NCI-H446 treated with DMSO at 0.1 percent for 48 hours (cell line): ENCODE measurements at regions not wholly inside any gene's neighbourhood (a gene's known extent, or its start where the extent isn't known, plus 50 kb on each side); places are given as distances from the start of the nearest gene placed in this dataset.
"Not testable (repeated sequence)": the region's sequence is repeated elsewhere in the genome, so short reads cannot be mapped to it uniquely, and the experiment has no call there.

ENCODE experiments used
- DNase-seq: peaks from one replicate; lab custom pipeline; 2025; lab: John Stamatoyannopoulos, UW

DNA sequence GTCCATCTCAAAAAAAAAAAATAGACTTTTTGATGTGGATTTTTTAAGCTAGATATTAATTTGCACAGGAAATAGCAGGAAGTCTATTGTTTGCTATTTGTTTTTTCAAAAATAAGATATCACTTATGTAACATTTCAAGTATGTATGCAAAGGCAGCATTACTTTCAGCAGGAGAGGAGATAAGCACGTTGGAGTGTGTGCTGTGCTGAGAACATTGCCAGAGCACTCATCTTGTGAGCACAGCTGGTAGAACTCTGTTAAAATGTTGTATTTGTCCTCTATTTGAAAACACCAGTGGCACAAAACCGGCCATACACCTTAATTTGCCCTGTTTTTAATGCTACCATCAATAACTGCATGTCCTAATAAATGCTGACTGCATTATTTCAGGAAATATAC, 1061.9 kb upstream of the CDH18 start:
- DNase-seq, result no peak

DNA sequence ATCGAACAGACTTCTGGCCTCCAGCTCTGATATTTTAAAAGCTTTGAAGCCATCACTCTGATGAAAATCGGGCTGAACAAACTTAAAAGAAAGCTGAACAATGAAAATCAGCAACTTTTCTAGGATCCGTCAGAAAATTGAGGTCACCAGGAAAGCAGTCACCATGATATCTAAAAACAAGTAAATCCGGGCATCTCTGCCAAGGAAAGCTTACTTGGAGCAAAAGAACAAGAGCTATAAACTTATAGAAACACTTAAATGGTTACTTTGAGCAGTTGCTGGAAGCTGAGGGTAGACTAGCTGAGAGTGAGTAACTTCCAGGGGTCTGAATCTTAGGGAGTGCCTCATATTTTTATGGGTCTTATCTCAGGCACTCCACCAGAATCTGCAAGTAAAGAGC, 1043.0 kb upstream of the CDH18 start:
- no peak for DNase-seq

DNA sequence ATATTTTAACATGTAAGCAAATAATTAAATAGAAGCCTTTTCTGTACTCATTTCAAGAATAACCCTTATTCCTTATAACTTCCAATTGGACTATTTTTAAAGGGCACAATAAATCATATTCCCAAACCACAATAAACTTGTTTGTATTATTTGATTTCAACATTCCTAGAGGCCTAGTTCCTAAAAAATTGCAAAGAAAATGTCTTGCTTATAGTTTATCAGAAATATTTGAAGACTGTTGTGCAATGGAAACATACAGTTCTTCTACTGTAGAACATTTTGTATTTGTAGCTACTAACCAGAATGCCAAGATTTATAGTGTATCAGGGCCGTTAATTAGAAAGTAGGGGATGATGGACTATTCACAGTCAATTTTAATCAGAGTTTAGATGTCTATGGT, 1037.0 kb upstream of the CDH18 start:
- no peak for DNase-seq

DNA sequence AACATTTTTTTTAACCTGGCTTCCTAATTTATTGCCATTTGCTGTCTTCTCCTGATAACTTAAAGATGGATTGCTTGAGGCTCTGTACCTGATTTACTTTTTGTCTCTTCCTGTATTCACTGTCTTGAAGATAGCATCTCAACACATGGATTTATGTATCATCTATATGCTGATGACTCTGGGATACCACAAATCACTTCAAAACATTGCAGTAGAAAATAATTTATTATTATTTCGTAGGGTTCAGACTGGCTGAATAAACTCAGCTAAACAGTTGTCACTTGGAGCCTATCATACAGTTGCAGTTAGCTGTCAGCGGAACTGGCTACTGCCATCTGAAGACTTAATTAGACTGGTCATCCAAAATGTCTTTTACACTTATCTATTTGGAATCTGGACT, 1025.2 kb upstream of the CDH18 start:
- DNase-seq, result no peak

DNA sequence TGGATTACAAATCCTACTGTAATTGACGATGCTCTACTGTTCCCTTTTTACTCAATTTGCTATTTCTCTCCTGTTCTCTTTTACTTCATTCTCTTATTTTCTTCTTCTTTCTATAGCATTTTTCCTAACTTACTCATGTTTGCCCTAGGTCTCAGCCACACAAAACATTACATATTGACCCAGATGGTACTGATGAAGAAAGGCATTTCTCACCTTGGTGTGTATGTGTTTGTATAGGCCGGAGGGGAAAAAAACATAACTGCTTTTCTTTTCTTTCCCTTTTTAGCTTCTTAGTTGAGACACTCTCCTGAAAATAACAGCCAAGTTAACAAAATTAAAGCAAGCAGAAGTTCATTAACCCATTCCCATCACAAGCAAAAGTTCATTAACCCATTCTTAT, 1019.8 kb upstream of the CDH18 start:
- DNase-seq, result no peak

DNA sequence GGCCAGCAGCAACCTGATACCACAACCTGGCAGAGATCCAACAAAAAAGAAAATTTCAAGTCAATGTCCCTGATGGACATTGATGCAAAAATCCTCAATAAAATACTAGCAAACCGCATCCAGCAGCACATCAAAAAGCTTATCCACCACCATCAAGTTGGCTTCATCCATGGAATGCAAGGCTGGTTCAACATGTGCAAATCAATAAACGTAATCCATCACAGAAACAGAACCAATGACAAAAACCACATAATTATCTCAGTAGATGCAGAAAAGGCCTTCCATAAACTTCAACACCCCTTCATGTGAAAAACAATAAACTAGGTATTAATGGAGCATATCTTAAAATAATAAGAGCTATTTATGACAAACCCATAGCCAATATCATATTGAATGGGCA, 1000.9 kb upstream of the CDH18 start:
- not testable (repeated sequence) for DNase-seq

DNA sequence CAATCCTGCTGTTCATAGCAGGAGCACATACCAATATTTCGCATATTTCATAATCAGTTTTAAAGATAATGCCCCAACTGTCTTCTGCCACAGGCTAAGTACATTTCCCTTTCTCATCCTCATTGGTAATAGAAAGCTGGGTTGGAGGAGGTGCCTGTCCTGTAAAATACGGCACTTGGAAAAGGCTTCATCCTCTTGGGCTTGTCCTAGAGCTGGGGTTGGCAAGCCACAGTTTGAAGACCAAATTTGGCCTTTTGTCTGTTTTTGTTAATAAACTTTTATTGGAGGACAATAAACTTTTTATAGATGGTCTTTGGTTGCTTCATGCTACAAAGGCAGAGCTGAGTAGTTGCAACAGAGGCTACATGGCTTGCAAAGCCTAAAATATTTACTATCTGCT, 997.8 kb upstream of the CDH18 start:
- no peak for DNase-seq

DNA sequence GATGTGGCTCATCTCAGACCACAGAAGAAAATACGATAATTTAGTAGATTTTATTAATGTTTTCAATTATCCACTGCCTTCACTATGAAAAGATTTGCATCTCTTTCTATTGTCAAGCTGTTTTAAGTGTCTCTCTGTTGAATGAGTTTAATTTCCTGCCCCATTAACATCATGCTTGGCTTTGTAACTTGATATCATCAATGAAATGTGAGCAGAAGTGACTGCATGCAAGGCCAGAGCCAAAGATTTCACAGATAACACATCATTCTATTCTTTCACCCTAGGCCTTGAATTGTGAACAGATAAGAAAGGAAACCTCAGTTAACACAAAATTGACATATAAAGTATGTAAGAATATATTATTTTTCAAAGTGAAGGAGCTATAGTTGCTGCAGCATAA, 986.4 kb upstream of the CDH18 start:
- DNase-seq, result no peak

DNA sequence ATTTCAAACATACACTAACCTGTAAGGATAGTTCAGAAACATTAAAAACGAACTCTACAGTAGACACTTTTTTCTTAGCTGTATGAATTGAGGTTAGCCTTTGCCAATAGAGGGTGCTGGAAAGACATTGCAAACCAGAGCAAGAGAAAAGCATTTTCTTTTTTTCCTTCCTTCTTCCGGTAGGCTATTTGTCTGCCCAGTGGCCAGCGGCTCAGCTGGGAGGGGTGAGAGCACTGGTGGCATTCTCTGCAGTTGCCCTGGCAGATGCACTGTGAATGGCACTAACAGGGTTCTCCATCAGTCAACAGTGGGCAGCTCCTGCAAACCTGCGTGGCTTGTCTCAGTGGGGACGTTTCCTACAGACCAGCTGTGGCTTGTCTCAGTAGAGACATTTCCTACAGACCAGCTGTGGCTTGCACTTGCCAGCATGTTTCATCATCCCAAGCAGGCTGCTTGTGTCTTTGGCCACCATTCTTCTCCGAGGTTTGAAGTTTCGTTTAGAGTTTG, 984.5 kb upstream of the CDH18 start:
- DNase-seq, result peak; percentile 56

DNA sequence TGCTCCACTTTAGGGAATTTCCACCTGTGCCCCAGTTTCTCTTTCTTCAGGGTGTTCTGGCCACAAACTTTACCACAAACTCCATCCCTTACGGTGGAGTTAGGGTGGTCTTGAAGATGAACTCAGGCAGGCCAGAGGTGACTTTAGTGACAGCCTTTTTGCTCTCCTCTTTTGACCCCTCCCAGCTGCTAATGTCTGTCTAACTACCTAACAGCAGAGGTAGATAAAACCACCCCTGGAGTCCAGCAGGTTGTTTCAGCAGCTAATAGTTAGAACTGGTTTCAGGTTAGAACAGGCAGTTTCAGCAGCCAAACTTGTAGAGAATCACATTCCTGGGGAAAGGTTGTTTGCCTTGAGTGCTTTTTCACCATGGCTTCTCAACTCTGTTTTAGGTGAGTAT, 971.3 kb upstream of the CDH18 start:
- no peak for DNase-seq

DNA sequence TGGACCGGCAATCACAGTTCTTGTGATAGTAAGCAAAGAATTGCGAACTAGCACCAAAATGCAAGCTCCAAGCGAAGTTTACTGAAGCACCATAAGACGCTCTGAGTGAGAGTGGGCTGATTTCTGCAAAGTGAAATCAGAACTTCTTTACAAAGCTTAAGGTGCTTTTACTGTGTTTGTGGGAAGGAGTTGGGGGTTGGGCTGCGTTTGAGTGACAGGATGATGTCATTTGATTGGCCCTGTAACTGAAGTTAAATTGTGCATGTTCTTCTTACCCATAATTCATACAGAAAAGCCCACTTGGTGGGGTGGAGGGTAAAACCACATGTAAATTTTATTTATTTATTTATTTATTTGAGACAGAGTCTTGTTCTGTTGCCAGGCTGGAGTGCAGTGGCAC, 970.6 kb upstream of the CDH18 start:
- no peak for DNase-seq

DNA sequence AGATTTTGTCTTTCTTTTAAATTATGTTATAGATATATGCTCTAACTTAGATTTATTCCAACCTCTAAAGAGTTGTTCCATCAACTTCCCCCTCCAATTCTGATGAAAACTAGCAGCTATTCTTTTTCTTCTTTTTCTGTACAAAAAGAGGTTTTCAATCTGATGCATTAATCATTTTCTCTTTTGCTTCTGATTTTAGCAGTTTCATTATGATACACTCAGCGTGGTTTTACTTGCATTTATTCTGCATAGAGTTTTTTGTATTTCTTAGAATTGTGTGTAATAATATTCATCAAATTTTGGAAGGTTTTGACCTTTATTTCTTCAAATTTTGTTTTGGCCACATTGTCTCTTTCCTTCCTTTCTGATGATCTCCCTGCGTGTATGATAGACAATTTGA, 968.1 kb upstream of the CDH18 start:
- no peak for DNase-seq

DNA sequence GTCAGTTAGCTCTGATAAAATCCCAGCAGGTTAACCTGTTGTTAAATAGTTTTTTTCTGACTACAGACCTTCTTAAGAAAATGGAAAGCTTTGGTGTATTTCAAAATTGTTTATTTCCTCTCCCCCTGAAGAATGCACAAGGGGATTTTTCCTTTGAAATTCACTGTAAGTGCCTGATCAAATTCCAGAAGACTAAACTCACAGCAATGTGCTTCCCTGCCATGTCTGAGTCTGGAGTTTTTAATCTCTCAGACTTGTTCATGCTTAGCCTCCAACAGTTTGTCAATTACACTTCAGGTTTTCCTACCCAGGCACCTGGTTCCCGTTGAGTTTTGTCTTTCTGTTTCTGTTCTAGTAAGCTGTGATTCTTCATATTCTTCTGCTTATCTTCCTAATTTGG, 961.6 kb upstream of the CDH18 start:
- DNase-seq, result no peak

DNA sequence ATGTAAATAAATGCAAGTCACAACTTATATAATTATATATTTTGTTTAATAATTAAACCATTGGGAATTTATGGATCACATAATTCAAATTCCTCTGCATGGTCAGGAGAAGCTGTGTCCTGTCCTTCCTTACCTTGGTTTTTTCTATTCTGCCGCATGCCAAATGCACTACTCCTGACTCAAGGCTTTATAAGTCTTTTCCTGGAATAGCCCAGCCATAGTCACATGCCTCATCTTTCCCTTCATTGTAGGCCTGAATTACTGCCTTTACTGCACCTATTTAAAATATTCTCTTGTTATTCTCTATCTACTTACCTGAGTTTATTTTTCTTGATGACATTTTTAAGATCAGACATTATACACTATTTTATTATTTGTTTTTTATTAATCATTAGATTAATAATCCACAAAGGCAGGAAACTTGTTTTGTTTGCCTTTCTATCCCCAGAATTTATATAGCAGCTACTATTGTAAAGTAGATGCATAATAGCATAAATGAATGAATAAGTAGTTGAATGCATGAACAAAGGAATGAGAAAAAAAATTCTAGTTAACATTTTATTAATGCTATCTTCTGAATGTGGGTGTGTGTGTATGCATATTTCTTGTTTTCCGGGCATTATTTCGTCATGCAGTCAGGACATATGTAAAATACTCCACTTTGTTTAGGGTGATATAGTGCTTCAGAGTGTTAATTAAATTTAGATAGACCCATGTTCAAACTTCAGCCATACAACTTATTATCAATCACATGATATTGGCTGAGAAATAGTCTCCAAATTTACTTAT, 955.4 kb upstream of the CDH18 start:
- DNase-seq, result not testable (repeated sequence)

DNA sequence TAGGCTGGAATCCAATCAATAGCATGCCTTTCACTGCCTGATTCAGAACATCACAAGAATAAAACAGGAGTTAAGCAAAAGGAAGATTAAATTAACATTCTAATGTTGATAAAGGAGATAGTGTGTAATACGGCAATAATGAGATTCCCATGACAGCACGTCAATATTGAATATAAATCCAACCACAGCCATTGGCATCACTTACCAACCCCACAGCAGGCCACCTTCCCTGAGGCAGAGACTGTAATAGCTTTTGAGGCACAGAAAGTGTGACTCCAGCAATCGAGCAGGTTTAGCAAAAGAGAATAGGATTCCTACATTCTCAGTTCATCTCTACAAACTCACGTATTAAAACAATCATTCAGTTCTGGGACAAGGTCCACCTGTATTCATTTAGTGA, 954.6 kb upstream of the CDH18 start:
- DNase-seq, result not testable (repeated sequence)

DNA sequence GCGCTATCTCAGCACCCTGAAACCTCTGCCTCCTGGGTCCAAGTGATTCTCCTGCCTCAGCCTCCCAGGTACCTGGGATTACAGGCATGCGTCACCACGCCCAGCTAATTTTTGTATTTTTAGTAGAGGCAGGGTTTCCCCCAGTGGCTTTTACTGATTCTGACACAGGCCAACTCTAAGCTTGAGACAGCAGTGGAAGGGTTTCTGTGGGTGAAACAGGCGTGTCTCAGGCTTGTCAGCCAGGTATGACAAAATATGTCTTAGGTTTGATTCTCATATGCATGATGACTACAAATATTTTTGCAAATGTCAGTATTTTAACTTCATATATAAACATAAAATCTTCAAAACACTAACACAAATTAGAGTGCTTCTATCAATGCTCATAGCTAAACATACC, 952.8 kb upstream of the CDH18 start:
- not testable (repeated sequence) for DNase-seq

DNA sequence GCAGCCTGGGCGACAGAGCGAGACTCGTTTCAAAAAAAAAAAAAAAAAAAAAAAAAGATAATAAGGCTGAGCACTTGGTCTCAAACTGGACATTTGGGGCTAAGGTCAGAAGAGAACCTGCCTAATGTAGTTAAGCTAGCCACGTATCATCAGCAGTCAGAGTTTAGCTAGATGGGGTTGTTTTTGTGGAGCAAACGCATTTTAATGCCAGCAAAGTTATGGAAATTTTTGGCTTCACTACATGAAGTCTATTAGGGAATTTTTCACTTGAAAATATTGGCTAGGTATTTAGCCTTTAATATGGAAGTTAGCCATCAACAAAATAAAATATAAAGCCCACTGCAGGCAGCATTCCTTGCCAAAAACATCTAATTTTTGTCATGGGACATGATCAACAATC, 902.9 kb upstream of the CDH18 start:
- DNase-seq, result peak; percentile 52

DNA sequence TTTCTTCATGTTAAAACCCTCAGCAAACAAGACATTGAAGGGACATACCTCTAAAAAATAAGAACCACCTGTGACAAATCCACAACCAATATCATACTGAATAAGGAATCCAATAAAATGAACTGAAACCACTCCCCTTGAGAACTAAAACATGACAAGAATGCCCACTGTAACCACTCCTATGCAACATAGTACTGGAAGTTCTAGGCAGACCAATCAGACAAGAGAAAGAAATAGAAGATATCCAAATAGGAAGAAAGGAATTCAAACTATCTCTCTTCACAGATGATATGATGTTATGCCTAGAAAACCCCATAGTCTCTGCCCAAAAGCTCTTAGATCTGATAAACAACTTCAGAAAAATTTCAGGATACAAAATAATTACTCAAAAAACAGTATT, 887.7 kb upstream of the CDH18 start:
- DNase-seq, result not testable (repeated sequence)

DNA sequence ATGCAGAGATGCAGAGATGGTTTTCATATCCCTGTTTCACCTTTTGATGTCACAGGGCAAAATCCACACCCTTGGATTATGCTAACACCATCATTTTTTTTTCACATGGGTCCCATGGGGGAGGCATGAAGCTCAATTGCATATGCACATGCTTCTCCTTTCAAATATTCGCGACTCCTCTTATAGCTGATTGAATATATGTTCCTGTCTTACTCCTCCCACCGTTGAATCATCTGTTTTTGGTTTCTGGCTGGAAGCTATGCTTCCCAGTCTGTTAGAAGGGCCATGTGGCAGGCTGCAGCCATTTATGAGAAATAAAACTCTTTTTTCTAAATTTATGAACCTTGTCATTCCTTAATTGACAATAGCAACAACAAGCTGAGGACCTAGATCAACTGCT, 877.9 kb upstream of the CDH18 start:
- DNase-seq, result not testable (repeated sequence)

DNA sequence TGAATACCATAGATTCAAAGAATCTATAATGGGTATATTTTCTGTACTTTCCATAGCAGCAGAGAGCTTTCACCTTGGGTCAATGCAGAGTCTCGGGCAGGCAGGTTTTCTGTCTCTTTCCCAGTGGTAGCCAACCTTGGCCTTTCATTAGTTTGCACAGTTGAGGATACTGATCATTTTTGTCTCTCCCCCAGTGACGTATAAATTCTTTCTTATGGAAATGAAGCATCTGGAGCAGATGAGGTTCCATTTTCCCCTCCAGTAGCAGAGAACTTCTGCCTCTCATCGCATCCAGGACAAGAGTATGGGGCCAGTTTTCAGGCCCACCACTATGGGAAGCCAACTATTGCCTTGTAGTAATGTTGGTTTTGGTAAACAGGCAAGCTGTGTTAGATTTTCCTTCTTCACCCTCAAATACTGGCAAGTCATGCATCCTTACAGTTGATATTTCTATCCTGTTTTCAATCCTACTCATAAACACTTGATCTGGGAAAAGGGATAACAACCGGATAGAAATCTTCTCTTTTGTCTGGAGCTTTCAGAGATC, 845.2 kb upstream of the CDH18 start:
- DNase-seq, result no peak

DNA sequence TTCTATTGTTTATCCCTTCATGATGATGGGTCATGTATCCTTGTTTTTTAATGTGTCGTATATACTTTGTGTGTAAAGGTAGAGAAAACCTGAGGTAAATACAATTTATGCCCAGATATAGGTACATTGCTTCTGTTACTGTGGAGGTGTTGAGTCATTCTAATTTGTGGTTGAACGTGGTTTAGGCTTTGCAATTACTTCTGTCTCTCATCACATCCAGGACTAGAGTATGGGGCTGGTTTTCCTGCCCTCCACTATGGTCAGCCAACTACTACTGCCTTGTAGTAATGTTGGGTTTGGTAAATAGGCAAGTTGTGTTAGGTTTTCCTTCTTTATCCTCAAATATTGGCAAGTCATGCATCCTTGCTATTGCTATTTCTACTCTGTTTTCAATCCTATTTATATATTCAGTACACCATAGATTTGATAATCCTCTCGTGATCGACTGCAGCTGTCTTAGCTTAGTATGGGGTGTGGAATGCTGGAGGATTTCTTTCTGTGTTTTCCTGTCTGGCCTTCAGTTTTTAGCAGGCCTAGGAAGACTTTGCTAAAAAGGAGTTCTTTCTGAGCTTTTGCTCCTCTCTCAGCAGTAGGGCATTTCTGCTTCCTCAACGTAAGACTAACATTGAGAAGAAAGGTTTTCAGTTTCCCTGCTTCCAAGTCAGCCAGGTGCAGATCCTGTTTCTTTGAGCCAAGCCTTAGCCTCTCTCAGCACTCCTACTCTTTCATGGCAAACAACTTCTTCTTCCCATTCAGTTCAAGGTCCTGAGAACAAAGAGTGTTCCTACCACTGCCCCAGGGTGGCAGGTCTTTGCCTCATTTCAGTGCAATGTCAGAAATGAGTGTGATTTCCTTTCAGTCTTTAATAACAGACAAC, 844.4 kb upstream of the CDH18 start:
- no peak for DNase-seq

DNA sequence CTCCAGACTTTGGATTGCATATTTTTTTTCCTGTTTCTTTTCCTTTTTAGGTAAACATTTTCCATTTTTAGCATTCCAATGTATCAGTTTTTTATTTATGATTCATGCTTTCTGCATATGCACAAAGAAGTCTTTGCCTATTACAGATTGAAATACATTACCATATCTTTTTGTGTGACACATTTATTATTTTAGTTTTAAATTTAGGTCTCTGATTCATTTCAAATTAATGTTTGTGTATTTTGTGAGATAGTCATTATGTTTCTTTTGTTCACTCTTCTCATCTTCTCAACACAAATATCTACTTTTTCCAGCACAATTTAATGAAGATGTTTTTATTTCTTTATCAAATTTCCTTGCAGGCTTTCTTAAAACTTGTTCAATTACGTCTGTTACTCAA, 838.0 kb upstream of the CDH18 start:
- DNase-seq, result not testable (repeated sequence)

DNA sequence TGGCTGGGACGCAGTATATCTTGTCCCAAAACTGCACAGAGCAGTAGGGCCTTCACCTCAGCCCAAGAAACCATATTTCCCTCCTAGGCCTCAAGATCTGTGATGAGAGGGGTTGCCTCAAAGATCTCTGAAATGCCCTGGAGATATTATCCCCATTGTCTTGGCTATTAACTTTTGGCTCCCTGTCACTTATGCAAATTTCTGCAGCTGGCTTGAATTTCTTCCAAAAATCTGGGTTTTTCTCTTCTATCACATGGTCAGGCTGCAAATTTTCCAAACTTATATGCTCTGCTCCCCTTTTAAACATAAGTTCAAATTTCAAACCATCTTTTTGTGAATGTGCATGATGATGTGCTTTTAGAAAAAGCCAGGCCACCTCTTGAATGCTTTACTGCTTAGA, 809.2 kb upstream of the CDH18 start:
- not testable (repeated sequence) for DNase-seq
